Fibroblast of the aortic adventitia (primary cell): ENCODE measurements at regions not wholly inside any gene's neighbourhood (a gene's known extent, or its start where the extent isn't known, plus 50 kb on each side); places are given as distances from the start of the nearest gene placed in this dataset.

Experiments
- DNase-seq: peaks from one replicate; pipeline ENCODE4 v3.0.0-alpha.2; 2010; ENCODE audit warnings: low read depth
- H3K4me3 ChIP-seq: 2 replicates; pipeline ENCODE4 v1.5.1; 2011; ENCODE audit warnings: low read depth, mild to moderate bottlenecking, control low read depth, low read length, moderate library complexity
- CTCF ChIP-seq: IDR thresholded peaks from 2 replicates; pipeline ENCODE4 v1.5.1; 2011; ENCODE audit warnings: mild to moderate bottlenecking, low read length, control low read depth, inconsistent platforms; ENCODE audit not compliant: insufficient read depth

- H3K4me3 ChIP-seq: no peak overlapping the region
- DNase-seq: no peak
- no peak for TF ChIP-seq CTCF
These were observed 220.0 kb upstream of the NPVF start for GRCh38 chr7:25448301-25448700.

DNA sequence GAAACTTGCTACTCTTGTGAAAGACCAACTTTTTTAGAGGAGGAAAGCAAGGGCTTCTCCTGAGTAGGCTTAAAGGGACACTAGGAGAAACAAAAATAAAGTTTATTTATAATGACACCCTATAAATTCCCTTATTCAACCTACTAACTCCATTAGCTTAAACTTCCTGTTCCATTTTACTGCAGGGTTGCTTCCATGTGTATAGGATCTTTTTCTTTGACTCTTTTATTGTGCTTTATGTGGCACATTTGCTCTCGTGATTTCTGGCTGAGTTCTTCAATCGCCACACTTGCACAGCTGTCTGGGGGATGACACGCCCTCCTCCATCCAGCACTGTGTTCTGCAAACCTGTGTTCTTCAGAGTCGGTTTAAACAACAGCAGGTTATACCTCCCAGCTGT, 225.7 kb upstream of the NPVF start:
- no peak for TF ChIP-seq CTCF
- DNase-seq: no peak
- no peak overlapping the region for H3K4me3 ChIP-seq

DNA sequence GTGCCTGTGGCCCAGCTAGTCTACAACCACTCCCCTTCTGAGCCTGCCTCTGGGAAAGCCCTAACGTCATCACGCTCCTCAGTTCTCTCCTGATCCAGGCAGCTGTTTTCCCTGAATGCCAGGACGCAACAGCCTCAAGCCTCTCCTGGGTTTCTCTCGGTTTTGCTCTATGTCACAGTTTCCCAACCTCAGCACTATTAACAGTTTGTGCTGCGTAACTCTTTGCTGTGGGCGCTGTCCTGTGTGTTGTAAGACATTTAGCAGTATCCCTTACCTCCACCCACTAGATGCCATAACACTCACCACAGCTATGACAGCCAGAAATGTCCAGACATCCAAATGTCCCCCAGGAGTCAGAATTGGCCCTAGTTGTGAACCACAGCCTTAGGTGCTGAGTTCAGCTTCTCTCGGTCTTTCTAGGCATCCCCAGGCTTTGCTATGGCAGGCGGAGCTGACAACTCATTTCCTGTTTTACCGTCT, 226.3 kb upstream of the NPVF start:
- DNase-seq: no peak
- no peak overlapping the region for H3K4me3 ChIP-seq

GRCh38 chr7:25455683-25456251, 227.5 kb upstream of the NPVF start:
- DNase-seq: no peak
- no peak for TF ChIP-seq CTCF

More for the DNA sequence above, 226.3 kb upstream of the NPVF start:
- TF ChIP-seq CTCF: no peak

GRCh38 chr7:25456467-25457171, 228.3 kb upstream of the NPVF start:
- H3K4me3 ChIP-seq: no peak overlapping the region

More at GRCh38 chr7:25455683-25456251, 227.5 kb upstream of the NPVF start:
- no peak overlapping the region for H3K4me3 ChIP-seq

GRCh38 chr7:25459057-25459456, 230.8 kb upstream of the NPVF start:
- H3K4me3 ChIP-seq: no peak overlapping the region
- no peak for DNase-seq
- no peak for TF ChIP-seq CTCF

More at GRCh38 chr7:25456467-25457171, 228.3 kb upstream of the NPVF start:
- DNase-seq: no peak
- no peak for TF ChIP-seq CTCF

GRCh38 chr7:25460433-25460832, 232.1 kb upstream of the NPVF start:
- no peak for TF ChIP-seq CTCF

More at GRCh38 chr7:25460433-25460832, 232.1 kb upstream of the NPVF start:
- no peak overlapping the region for H3K4me3 ChIP-seq
- no peak for DNase-seq
